WTC11 (cell line): ENCODE measurements at regions not wholly inside any gene's neighbourhood (a gene's known extent, or its start where the extent isn't known, plus 50 kb on each side); places are given as distances from the start of the nearest gene placed in this dataset.

Experiments used
- ATF3 ChIP-seq: sonication (generic); formaldehyde crosslinking; conservative IDR thresholded peaks from 2 replicates; pipeline ENCODE4 v1.8.1; 2022; ENCODE audit warnings: mild to moderate bottlenecking, missing genetic modification reagents
- CDX4 ChIP-seq: fragments of 250-450 bp; sonication (Bioruptor Pico); IDR thresholded peaks from 2 replicates; pipeline ENCODE4 v1.9.0; 2021; ENCODE audit warnings: moderate library complexity, mild to moderate bottlenecking, inconsistent platforms, borderline replicate concordance
- CREB1 ChIP-seq: sonication (generic); formaldehyde crosslinking; IDR thresholded peaks from 2 replicates; pipeline ENCODE4 v1.8.0; 2023; ENCODE audit warnings: mild to moderate bottlenecking, missing genetic modification reagents
- CTCF ChIP-seq: fragments of 200-600 bp; IDR thresholded peaks from 2 replicates; pipeline ENCODE4 v1.8.0; 2022; ENCODE audit warnings: antibody characterized with exemption
- IRF2 ChIP-seq: sonication (generic); formaldehyde crosslinking; IDR thresholded peaks from 2 replicates; pipeline ENCODE4 v1.8.0; 2022; ENCODE audit warnings: low read depth, missing genetic modification reagents, borderline replicate concordance
- TF ChIP-seq, protein P1 (sequence below): sonication (generic); formaldehyde crosslinking; IDR thresholded peaks from 2 replicates; pipeline ENCODE4 v1.8.0; 2022; ENCODE audit warnings: mild to moderate bottlenecking, missing genetic modification reagents
- TF ChIP-seq, protein P2 (sequence below): sonication (generic); formaldehyde crosslinking; IDR thresholded peaks from 2 replicates; pipeline ENCODE4 v1.8.1; 2022; ENCODE audit warnings: low read depth, missing genetic modification reagents, borderline replicate concordance

GRCh38 chr11:120034176-120034875, 103.6 kb downstream of the TRIM29 start:
- TF ChIP-seq CTCF, result no peak
- TF ChIP-seq IRF2 (CRISPR knock-in tag), result no peak
- TF ChIP-seq, protein P1, sequence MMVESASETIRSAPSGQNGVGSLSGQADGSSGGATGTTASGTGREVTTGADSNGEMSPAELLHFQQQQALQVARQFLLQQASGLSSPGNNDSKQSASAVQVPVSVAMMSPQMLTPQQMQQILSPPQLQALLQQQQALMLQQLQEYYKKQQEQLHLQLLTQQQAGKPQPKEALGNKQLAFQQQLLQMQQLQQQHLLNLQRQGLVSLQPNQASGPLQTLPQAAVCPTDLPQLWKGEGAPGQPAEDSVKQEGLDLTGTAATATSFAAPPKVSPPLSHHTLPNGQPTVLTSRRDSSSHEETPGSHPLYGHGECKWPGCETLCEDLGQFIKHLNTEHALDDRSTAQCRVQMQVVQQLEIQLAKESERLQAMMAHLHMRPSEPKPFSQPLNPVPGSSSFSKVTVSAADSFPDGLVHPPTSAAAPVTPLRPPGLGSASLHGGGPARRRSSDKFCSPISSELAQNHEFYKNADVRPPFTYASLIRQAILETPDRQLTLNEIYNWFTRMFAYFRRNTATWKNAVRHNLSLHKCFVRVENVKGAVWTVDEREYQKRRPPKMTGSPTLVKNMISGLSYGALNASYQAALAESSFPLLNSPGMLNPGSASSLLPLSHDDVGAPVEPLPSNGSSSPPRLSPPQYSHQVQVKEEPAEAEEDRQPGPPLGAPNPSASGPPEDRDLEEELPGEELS (CRISPR knock-in tag), result no peak
- TF ChIP-seq ATF3 (CRISPR knock-in tag), result no peak
- TF ChIP-seq, protein P2, sequence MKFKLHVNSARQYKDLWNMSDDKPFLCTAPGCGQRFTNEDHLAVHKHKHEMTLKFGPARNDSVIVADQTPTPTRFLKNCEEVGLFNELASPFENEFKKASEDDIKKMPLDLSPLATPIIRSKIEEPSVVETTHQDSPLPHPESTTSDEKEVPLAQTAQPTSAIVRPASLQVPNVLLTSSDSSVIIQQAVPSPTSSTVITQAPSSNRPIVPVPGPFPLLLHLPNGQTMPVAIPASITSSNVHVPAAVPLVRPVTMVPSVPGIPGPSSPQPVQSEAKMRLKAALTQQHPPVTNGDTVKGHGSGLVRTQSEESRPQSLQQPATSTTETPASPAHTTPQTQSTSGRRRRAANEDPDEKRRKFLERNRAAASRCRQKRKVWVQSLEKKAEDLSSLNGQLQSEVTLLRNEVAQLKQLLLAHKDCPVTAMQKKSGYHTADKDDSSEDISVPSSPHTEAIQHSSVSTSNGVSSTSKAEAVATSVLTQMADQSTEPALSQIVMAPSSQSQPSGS (CRISPR knock-in tag), result no peak
- TF ChIP-seq CDX4, result no peak
- TF ChIP-seq CREB1 (CRISPR knock-in tag), result no peak
